ENCODE measurements at regions not wholly inside any gene's neighbourhood (a gene's known extent, or its start where the extent isn't known, plus 50 kb on each side); places are given as distances from the start of the nearest gene placed in this dataset.

- TF ChIP-seq ATF2 (CRISPR knock-in tag; IDR thresholded peaks at IDR 0.05) (no peak), TAL1 (IDR thresholded peaks at IDR 0.05) (no peak)
Observed at GRCh38 chr10:4167216-4167615, 382.2 kb upstream of the KLF6 start (continued).

- H2AFZ ChIP-seq (ENCODE audit: low read depth, low read length): no peak overlapping the region
- no peaks in the 10 kb centered on the region for H3K9me1 ChIP-seq (ENCODE audit: control insufficient read depth, insufficient read depth, low read length)
- no peaks in the 10 kb centered on the region for H3K9me3 ChIP-seq (replicated peaks; ENCODE audit: control insufficient read depth, insufficient read depth, low read depth, low read length)
- ChIA-PET CTCF (ENCODE audit: low intra/inter-chr PET ratio) (no interaction called here), POLR2A (no interaction called here)
- no peak for TF ChIP-seq ZNF384 (IDR thresholded peaks at IDR 0.05; ENCODE audit: low read depth, low read length)
- TF ChIP-seq NCOR1 (IDR thresholded peaks at IDR 0.05): no peak
- TF ChIP-seq CTCFL (IDR thresholded peaks at IDR 0.05; ENCODE audit: borderline replicate concordance, insufficient read depth, low read depth, low read length, poor library complexity, severe bottlenecking): no peak
- H3K36me3 ChIP-seq (ENCODE audit: control insufficient read depth, insufficient read depth, low read length): no peaks in the 10 kb centered on the region
- H3K79me2 ChIP-seq (ENCODE audit: control insufficient read depth, insufficient read depth, low read length): no peaks in the 10 kb centered on the region
- H4K20me1 ChIP-seq (replicated peaks; ENCODE audit: control insufficient read depth, insufficient read depth, low read length): no peaks in the 10 kb centered on the region
- no peak for ATAC-seq
- no peaks in the 10 kb centered on the region for H3K4me1 ChIP-seq (replicated peaks in 1 of 2; ENCODE audit: control insufficient read depth in 2 of 2, insufficient read depth in 2 of 2, low read length in 2 of 2)
- FAIRE-seq: no peak
- no peak overlapping the region for H3K9ac ChIP-seq (ENCODE audit: insufficient read depth in 1 of 2, low read depth in 2 of 2, low read length in 2 of 2)
- no peak overlapping the region for H3K27ac ChIP-seq (ENCODE audit: extremely low read depth, low read depth, low read length)
- in situ Hi-C loops (cut with MboI) (no loop called here), intact Hi-C loops (cut with micrococcal nuclease) (no loop called here)
- H3K4me3 ChIP-seq: no peak overlapping the region
- no TSS peak for BruUV-seq (replicated peaks)
- no peak overlapping the region for H3K4me2 ChIP-seq (ENCODE audit: insufficient read depth, low read length)
- WGBS (ENCODE audit: insufficient coverage, low coverage, missing lambda C conversion rate): under 1% methylated on average over 7 of the region's 7 CpGs
- peaks cover 4 to 11% of the 10 kb centered on the region in 2 experiments; a peak in 4 of 5 replicates for H3K27me3 ChIP-seq (ENCODE audit: control insufficient read depth in 2 of 2, insufficient read depth in 2 of 2, low read length in 2 of 2)
- DNase-seq (ENCODE audit: extremely low read depth in 1 of 4, low spot score in 3 of 4): no peak
Observed at GRCh38 chr10:4162571-4163286, 377.7 kb upstream of the KLF6 start.

All from K562 (cell line).